NOMO-1 treated with dmso at 0.1 percent for 144 hours (cell line): ENCODE measurements at regions not wholly inside any gene's neighbourhood (a gene's known extent, or its start where the extent isn't known, plus 50 kb on each side); places are given as distances from the start of the nearest gene placed in this dataset.

Source experiments
- DNase-seq: peaks from one replicate; lab custom pipeline; 2025; ENCODE audit not compliant: unreplicated experiment; lab: John Stamatoyannopoulos, UW

GRCh38 chr1:75079538-75080290 lies 54.5 kb upstream of the LHX8 start:
- no peak for DNase-seq

- no peak for DNase-seq
These were observed 51.0 kb upstream of the LHX8 start for GRCh38 chr1:75083223-75083622.

- no peak for DNase-seq
These were observed 50.2 kb upstream of the LHX8 start for GRCh38 chr1:75083848-75084514.
